Stomach (tissue), 4 donors: ENCODE measurements at regions not wholly inside any gene's neighbourhood (a gene's known extent, or its start where the extent isn't known, plus 50 kb on each side); places are given as distances from the start of the nearest gene placed in this dataset.

Source experiments
- EP300 ChIP-seq: sonication (generic); formaldehyde crosslinking; IDR thresholded peaks from one replicate; pipeline ENCODE4 v1.6.1; 2017; ENCODE audit warnings: antibody characterized with exemption
- POLR2AphosphoS5 ChIP-seq, 3 donors: sonication (generic); formaldehyde crosslinking; IDR thresholded peaks; one replicate each; pipeline ENCODE4 v1.6.1; 2016; ENCODE audit warnings: antibody characterized with exemption in 3 of 3
- TF ChIP-seq, protein P1 (sequence below), 7 experiments: fragments of 450-650 bp in 4 of 7; fragments of 200-600 bp in 3 of 7; sonication (generic) in 3 of 7; IDR thresholded peaks; one replicate each; pipeline ENCODE4 v1.5.1; 2016 to 2019; ENCODE audit warnings: antibody characterized with exemption in 7 of 7, control low read depth in 2 of 7, mild to moderate bottlenecking in 1 of 7

- TF ChIP-seq, protein P1, sequence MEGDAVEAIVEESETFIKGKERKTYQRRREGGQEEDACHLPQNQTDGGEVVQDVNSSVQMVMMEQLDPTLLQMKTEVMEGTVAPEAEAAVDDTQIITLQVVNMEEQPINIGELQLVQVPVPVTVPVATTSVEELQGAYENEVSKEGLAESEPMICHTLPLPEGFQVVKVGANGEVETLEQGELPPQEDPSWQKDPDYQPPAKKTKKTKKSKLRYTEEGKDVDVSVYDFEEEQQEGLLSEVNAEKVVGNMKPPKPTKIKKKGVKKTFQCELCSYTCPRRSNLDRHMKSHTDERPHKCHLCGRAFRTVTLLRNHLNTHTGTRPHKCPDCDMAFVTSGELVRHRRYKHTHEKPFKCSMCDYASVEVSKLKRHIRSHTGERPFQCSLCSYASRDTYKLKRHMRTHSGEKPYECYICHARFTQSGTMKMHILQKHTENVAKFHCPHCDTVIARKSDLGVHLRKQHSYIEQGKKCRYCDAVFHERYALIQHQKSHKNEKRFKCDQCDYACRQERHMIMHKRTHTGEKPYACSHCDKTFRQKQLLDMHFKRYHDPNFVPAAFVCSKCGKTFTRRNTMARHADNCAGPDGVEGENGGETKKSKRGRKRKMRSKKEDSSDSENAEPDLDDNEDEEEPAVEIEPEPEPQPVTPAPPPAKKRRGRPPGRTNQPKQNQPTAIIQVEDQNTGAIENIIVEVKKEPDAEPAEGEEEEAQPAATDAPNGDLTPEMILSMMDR (IDR thresholded peaks at IDR 0.05) = no peak
- TF ChIP-seq EP300 (no peak), POLR2AphosphoS5 (IDR thresholded peaks at IDR 0.05) (no peak)
These were observed 438.2 kb upstream of the MAP2 start for GRCh38 chr2:208985644-208986043.
